DND-41 (cell line): ENCODE measurements at regions not wholly inside any gene's neighbourhood (a gene's known extent, or its start where the extent isn't known, plus 50 kb on each side); places are given as distances from the start of the nearest gene placed in this dataset.

Source experiments
- ATAC-seq: fragments of 200-7000 bp; cut with Tn5 transposase; 3 replicates; pipeline ENCODE4 v1.9.1; 2021; ENCODE audit warnings: low read depth; ENCODE audit not compliant: insufficient read depth
- DNase-seq: peaks from one replicate; pipeline ENCODE4 v3.0.0-alpha.2; 2020
- H2AFZ ChIP-seq: 2 replicates; pipeline ENCODE4 v1.6.0; 2012; ENCODE audit warnings: low read depth, low read length
- H3K27ac ChIP-seq: 2 replicates; pipeline ENCODE4 v1.5.1; 2012; ENCODE audit warnings: low read length, inconsistent platforms
- H3K27me3 ChIP-seq: fragments of 200-600 bp; sonication (generic); 2 replicates; pipeline ENCODE4 v1.6.0; 2012; ENCODE audit warnings: low read length, mild to moderate bottlenecking, inconsistent platforms; ENCODE audit not compliant: insufficient read depth, poor library complexity
- H3K36me3 ChIP-seq: 2 replicates; pipeline ENCODE4 v1.5.1; 2012; ENCODE audit warnings: low read length, inconsistent platforms; ENCODE audit not compliant: insufficient read depth
- H3K4me1 ChIP-seq: 2 replicates; pipeline ENCODE4 v1.5.1; 2012; ENCODE audit warnings: mild to moderate bottlenecking, low read length; ENCODE audit not compliant: insufficient read depth
- H3K4me2 ChIP-seq: 2 replicates; pipeline ENCODE4 v1.6.0; 2012; ENCODE audit warnings: mild to moderate bottlenecking, moderate library complexity, low read length, inconsistent platforms; ENCODE audit not compliant: insufficient read depth
- H3K4me3 ChIP-seq, 2 experiments: fragments of 200-600 bp in 1 of 2; shearing (Covaris generic) in 1 of 2; 2 replicates each; pipeline ENCODE4 v1.5.1; 2012 to 2016; ENCODE audit warnings: inconsistent platforms in 2 of 2, low read length in 2 of 2, mild to moderate bottlenecking in 2 of 2, low read depth in 1 of 2, moderate library complexity in 1 of 2
- H3K79me2 ChIP-seq: 2 replicates; pipeline ENCODE4 v1.6.0; 2012; ENCODE audit warnings: low read length, inconsistent platforms; ENCODE audit not compliant: insufficient read depth
- H3K9ac ChIP-seq: 2 replicates; pipeline ENCODE4 v1.6.0; 2012; ENCODE audit warnings: low read depth, mild to moderate bottlenecking, inconsistent platforms, low read length, moderate library complexity
- H3K9me3 ChIP-seq: 2 replicates; pipeline ENCODE4 v1.5.1; 2012; ENCODE audit warnings: low read length, moderate library complexity, mild to moderate bottlenecking, inconsistent platforms; ENCODE audit not compliant: insufficient read depth, severe bottlenecking
- H4K20me1 ChIP-seq: 2 replicates; pipeline ENCODE4 v1.6.0; 2012; ENCODE audit warnings: low read length; ENCODE audit not compliant: insufficient read depth
- EZH2 ChIP-seq: IDR thresholded peaks from 3 replicates; pipeline ENCODE4 v1.6.1; 2012; ENCODE audit warnings: borderline replicate concordance, low read depth, mild to moderate bottlenecking, moderate library complexity, low read length, inconsistent platforms; ENCODE audit not compliant: severe bottlenecking
- TF ChIP-seq, protein P1 (sequence below): IDR thresholded peaks from 2 replicates; pipeline ENCODE4 v1.5.1; 2012; ENCODE audit warnings: borderline replicate concordance, low read length, moderate library complexity, mild to moderate bottlenecking; ENCODE audit not compliant: poor library complexity, severe bottlenecking; ENCODE audit errors: extremely low read depth

DNA sequence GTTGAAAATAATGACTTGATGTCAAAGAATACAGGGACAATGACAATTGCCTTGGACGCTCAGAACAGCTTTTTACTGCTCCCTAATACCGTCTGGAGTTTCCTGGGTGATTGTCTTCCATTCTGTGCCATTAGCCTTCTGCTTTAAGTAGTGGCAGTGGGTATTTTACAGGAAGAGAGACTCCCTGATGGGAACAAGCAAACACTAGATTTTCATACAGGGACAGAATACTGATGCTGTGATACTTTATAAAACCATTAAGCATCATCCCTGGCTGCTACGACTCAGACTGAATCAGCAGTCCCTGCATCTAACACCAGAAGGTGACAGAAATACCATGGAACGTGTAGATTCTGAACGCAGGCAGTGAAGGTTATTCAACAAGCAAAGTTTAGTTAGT, 635.4 kb upstream of the GOT2 start:
- no peaks in the 10 kb centered on the region for H3K9me3 ChIP-seq
- TF ChIP-seq EZH2: no peak
- TF ChIP-seq, protein P1, sequence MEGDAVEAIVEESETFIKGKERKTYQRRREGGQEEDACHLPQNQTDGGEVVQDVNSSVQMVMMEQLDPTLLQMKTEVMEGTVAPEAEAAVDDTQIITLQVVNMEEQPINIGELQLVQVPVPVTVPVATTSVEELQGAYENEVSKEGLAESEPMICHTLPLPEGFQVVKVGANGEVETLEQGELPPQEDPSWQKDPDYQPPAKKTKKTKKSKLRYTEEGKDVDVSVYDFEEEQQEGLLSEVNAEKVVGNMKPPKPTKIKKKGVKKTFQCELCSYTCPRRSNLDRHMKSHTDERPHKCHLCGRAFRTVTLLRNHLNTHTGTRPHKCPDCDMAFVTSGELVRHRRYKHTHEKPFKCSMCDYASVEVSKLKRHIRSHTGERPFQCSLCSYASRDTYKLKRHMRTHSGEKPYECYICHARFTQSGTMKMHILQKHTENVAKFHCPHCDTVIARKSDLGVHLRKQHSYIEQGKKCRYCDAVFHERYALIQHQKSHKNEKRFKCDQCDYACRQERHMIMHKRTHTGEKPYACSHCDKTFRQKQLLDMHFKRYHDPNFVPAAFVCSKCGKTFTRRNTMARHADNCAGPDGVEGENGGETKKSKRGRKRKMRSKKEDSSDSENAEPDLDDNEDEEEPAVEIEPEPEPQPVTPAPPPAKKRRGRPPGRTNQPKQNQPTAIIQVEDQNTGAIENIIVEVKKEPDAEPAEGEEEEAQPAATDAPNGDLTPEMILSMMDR: no peak
- no peak overlapping the region for H3K27ac ChIP-seq
- no peaks in the 10 kb centered on the region for H3K79me2 ChIP-seq
- no peak overlapping the region for H3K4me2 ChIP-seq
- H2AFZ ChIP-seq: no peak overlapping the region
- H3K36me3 ChIP-seq: no peaks in the 10 kb centered on the region
- H3K9ac ChIP-seq: no peak overlapping the region
- no peaks in the 10 kb centered on the region for H3K27me3 ChIP-seq
- DNase-seq (no peak), ATAC-seq (no peak)
- H4K20me1 ChIP-seq: no peaks in the 10 kb centered on the region
- no peaks in the 10 kb centered on the region for H3K4me1 ChIP-seq
- H3K4me3 ChIP-seq: no peak overlapping the region

DNA sequence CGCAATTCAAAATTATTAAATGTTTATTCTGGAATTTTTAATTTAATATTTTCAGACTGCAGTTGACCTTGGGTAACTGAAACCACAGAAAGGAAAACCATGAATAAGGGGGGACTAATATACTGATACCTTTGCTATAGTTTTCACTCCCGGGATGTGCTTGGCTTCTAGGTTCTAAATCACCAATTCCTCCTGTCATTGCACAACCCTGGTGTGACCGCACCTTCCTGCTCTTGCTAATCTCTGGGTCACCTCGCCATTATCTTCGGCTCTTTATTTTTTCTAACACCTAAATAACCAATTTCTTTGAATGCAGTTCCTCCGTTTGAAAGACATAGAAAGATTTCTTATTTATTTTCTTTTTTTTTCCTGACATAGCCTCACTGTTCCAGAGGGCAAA, 634.5 kb upstream of the GOT2 start:
- Histone ChIP-seq H3K27me3 (no peaks in the 10 kb centered on the region), H4K20me1 (no peaks in the 10 kb centered on the region), H3K4me1 (no peaks in the 10 kb centered on the region), H2AFZ (no peak overlapping the region), H3K79me2 (no peaks in the 10 kb centered on the region), H3K9me3 (no peaks in the 10 kb centered on the region), H3K36me3 (no peaks in the 10 kb centered on the region), H3K9ac (no peak overlapping the region), H3K4me2 (no peak overlapping the region), H3K27ac (no peak overlapping the region), H3K4me3 (no peak overlapping the region)
- DNase-seq (no peak), ATAC-seq (no peak)
- no peak for TF ChIP-seq EZH2
- TF ChIP-seq, protein P1: no peak

DNA sequence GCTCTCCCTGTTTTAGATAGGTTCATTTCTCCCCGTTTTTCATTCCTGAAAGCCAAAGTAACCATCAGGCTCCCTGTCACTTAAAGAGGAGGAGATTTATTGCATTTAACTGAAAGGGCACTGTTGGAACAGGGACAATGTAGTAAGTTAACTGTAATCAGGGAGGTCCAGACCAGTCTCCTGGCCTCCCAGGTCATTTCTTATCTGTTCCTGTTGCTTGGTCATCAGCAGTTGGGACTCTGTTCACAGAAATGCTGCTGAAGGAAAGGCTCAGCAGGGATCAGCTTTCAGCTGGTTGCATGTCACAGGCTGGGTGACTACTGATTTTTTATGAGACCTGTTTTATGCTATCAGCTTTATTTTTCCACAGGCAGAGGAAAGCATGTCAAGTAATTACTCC, 622.6 kb upstream of the GOT2 start:
- H3K27ac ChIP-seq: no peak overlapping the region
- ATAC-seq (no peak), DNase-seq (no peak)
- no peaks in the 10 kb centered on the region for H4K20me1 ChIP-seq
- H2AFZ ChIP-seq: no peak overlapping the region
- TF ChIP-seq, protein P1: no peak
- TF ChIP-seq EZH2: no peak
- no peaks in the 10 kb centered on the region for H3K27me3 ChIP-seq
- H3K4me1 ChIP-seq: no peaks in the 10 kb centered on the region
- no peak overlapping the region for H3K4me2 ChIP-seq
- no peaks in the 10 kb centered on the region for H3K36me3 ChIP-seq
- no peak overlapping the region for H3K9ac ChIP-seq
- no peaks in the 10 kb centered on the region for H3K79me2 ChIP-seq
- no peaks in the 10 kb centered on the region for H3K9me3 ChIP-seq
- no peak overlapping the region for H3K4me3 ChIP-seq

DNA sequence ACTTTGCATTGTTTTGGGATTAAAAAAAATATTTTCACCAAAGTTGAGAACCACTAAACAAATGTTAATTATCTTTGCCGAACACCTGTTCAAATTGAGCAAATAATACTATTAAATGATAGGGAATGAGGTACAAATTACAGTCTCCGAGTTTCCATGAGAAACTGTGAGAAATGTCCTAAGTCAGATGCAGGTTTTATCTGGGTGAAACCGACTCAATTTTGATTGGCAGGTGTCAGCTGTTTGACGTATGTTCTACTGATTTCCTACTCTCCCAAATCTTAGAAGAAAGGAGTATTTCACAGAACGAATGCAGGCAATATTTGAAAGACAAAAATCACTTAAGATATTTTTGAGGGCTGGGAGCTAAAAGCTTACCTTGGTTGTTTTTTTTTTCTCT, 622.0 kb upstream of the GOT2 start:
- no peaks in the 10 kb centered on the region for H3K36me3 ChIP-seq
- no peak overlapping the region for H2AFZ ChIP-seq
- H3K9ac ChIP-seq: no peak overlapping the region
- H3K9me3 ChIP-seq: no peaks in the 10 kb centered on the region
- TF ChIP-seq, protein P1: no peak
- no peak for TF ChIP-seq EZH2
- DNase-seq (no peak), ATAC-seq (no peak)
- H3K79me2 ChIP-seq: no peaks in the 10 kb centered on the region
- H3K4me1 ChIP-seq: no peaks in the 10 kb centered on the region
- no peaks in the 10 kb centered on the region for H3K27me3 ChIP-seq
- H3K4me2 ChIP-seq: no peak overlapping the region
- no peak overlapping the region for H3K4me3 ChIP-seq
- H4K20me1 ChIP-seq: no peaks in the 10 kb centered on the region
- H3K27ac ChIP-seq: no peak overlapping the region
